GM12878 (cell line): ENCODE measurements at regions not wholly inside any gene's neighbourhood (a gene's known extent, or its start where the extent isn't known, plus 50 kb on each side); places are given as distances from the start of the nearest gene placed in this dataset.

ENCODE experiments used
- ATAC-seq: fragments of 200-7000 bp; cut with Tn5 transposase; 3 replicates; pipeline ENCODE4 v1.9.1; 2020; ENCODE audit warnings: mild to moderate bottlenecking, moderate library complexity
- BruUV-seq: library from RNA; stranded (reverse); fragments of 400-500 nt; replicated peaks from 2 replicates; lab custom pipeline; 2021; lab: Mats Ljungman, UMichigan
- CTCF ChIA-PET: fragments of 300-600 bp; sonication (Branson Sonifier 250); formaldehyde crosslinking; extraction: SDS; loops from one replicate; lab custom pipeline; 2021; ENCODE audit warnings: inconsistent platforms; lab: Yijun Ruan, JAX
- POLR2A ChIA-PET: fragments of 350-600 bp; formaldehyde crosslinking; extraction: SDS; loops from one replicate; lab custom pipeline; 2021; ENCODE audit warnings: inconsistent platforms; lab: Charles Lee
- RAD21 ChIA-PET: fragments of 300-600 bp; sonication (Branson Sonifier 250); formaldehyde crosslinking; loops from one replicate; lab custom pipeline; 2023; ENCODE audit warnings: antibody characterized with exemption; ENCODE audit not compliant: unreplicated experiment; lab: Charles Lee
- SMC1A ChIA-PET: fragments of 300-600 bp; sonication (Branson Sonifier 250); formaldehyde crosslinking; loops from one replicate; lab custom pipeline; 2023; ENCODE audit not compliant: unreplicated experiment, uncharacterized antibody; lab: Charles Lee
- DNase-seq: peaks from one replicate; pipeline ENCODE4 v3.0.0-alpha.2; 2011; ENCODE audit warnings: low read depth, low spot score
- FAIRE-seq: peaks from 3 replicates; lab custom pipeline; 2011; peaks lifted over from hg19 to GRCh38; lab: Jason Lieb, UNC
- H2AFZ ChIP-seq: 2 replicates; pipeline ENCODE4 v1.6.0; 2011; ENCODE audit warnings: low read depth, low read length, control low read depth; ENCODE audit not compliant: control insufficient read depth
- H3K27ac ChIP-seq: 2 replicates; pipeline ENCODE4 v1.5.1; 2011; ENCODE audit warnings: control low read depth; ENCODE audit not compliant: control insufficient read depth, insufficient read depth
- H3K27me3 ChIP-seq, 2 experiments: replicated peaks in 1 of 2; 2 replicates each; pipeline versions ENCODE4 v1.6.0 to v1.6.1; 2011; ENCODE audit warnings: low read length in 1 of 2; ENCODE audit not compliant: control insufficient read depth in 2 of 2, insufficient read depth in 2 of 2
- H3K36me3 ChIP-seq, 2 experiments: 2 replicates each; pipeline ENCODE4 v1.5.1; 2011; ENCODE audit warnings: low read length in 1 of 2; ENCODE audit not compliant: control insufficient read depth in 2 of 2, insufficient read depth in 2 of 2
- H3K4me1 ChIP-seq: 2 replicates; pipeline ENCODE4 v1.6.1; 2011; ENCODE audit warnings: mild to moderate bottlenecking, low read length, moderate library complexity, mixed read lengths; ENCODE audit not compliant: control insufficient read depth, insufficient read depth
- H3K4me2 ChIP-seq: 2 replicates; pipeline ENCODE4 v1.6.0; 2011; ENCODE audit warnings: control low read depth; ENCODE audit not compliant: control insufficient read depth, insufficient read depth
- H3K4me3 ChIP-seq: fragments of 200-600 bp; sonication (generic); 2 replicates; pipeline ENCODE4 v1.5.1; 2016
- H3K79me2 ChIP-seq: 2 replicates; pipeline ENCODE4 v1.6.0; 2011; ENCODE audit warnings: low read length; ENCODE audit not compliant: control insufficient read depth, insufficient read depth
- H3K9ac ChIP-seq: 2 replicates; pipeline ENCODE4 v1.8.0; 2011; ENCODE audit warnings: low read length, control low read depth, mixed read lengths; ENCODE audit not compliant: control insufficient read depth, insufficient read depth
- H3K9me3 ChIP-seq: replicated peaks from 3 replicates; pipeline ENCODE4 v1.5.1; 2011; ENCODE audit warnings: mild to moderate bottlenecking, low read length; ENCODE audit not compliant: control insufficient read depth, insufficient read depth
- H4K20me1 ChIP-seq: 2 replicates; pipeline ENCODE4 v1.6.0; 2011; ENCODE audit not compliant: control insufficient read depth, insufficient read depth
- CBFB ChIP-seq: IDR thresholded peaks from 2 replicates; pipeline ENCODE4 v1.6.1; 2016; ENCODE audit warnings: antibody characterized with exemption, low read depth
- MTA2 ChIP-seq: fragments of 450-650 bp; IDR thresholded peaks from 2 replicates; pipeline ENCODE4 v1.6.1; 2016; ENCODE audit warnings: low read depth, mild to moderate bottlenecking, moderate library complexity
- MXI1 ChIP-seq: fragments of 150-350 bp; IDR thresholded peaks from 2 replicates; pipeline ENCODE4 v1.6.1; 2011; ENCODE audit warnings: low read depth, mild to moderate bottlenecking, inconsistent platforms, low read length, improper control_type of control experiment
- NRF1 ChIP-seq: conservative IDR thresholded peaks from 2 replicates; pipeline ENCODE4 v1.6.1; 2011; ENCODE audit warnings: mild to moderate bottlenecking, low read depth, low read length, improper control_type of control experiment
- PAX8 ChIP-seq: fragments of 450-650 bp; IDR thresholded peaks from 2 replicates; pipeline ENCODE4 v1.6.1; 2017; ENCODE audit warnings: mild to moderate bottlenecking, moderate library complexity
- PML ChIP-seq: IDR thresholded peaks from 2 replicates; pipeline ENCODE4 v1.6.1; 2012; ENCODE audit warnings: low read length, inconsistent platforms
- RFX5 ChIP-seq: IDR thresholded peaks from 2 replicates; pipeline ENCODE4 v1.6.1; 2011; ENCODE audit warnings: low read depth, low read length, improper control_type of control experiment
- SIN3A ChIP-seq: IDR thresholded peaks from 2 replicates; pipeline ENCODE4 v1.6.1; 2012; ENCODE audit warnings: low read depth, low read length, improper control_type of control experiment
- ZNF622 ChIP-seq: fragments of 450-650 bp; IDR thresholded peaks from 2 replicates; pipeline ENCODE4 v1.6.1; 2017; ENCODE audit warnings: mild to moderate bottlenecking, inconsistent platforms
- WGBS: methylation state at CpG from one replicate; pipeline ENCODE4 v1.1.6; 2016; ENCODE audit warnings: low lambda C conversion rate; ENCODE audit not compliant: insufficient replicate concordance, insufficient coverage; ENCODE audit errors: missing lambda C conversion rate; 5-methylcytosine and 5-hydroxymethylcytosine counted together
- in situ Hi-C: fragments of 300-500 bp; cut with MboI; formaldehyde crosslinking; loops from 9 replicates; pipeline ENCODE4 v1.14.3; 2018; ENCODE audit warnings: mixed read lengths
- intact Hi-C: fragments of 100-400 bp; cut with micrococcal nuclease; formaldehyde crosslinking; loops from one replicate; pipeline ENCODE4 v1.14.2; 2022; ENCODE audit not compliant: unreplicated experiment
- TF ChIP-seq, protein P1 (sequence below): IDR thresholded peaks from 2 replicates; pipeline ENCODE4 v1.6.1; 2011; ENCODE audit warnings: low read depth, mild to moderate bottlenecking, low read length, moderate library complexity, borderline replicate concordance; ENCODE audit errors: extremely low read depth
- TF ChIP-seq, protein P2 (sequence below): fragments of 450-650 bp; IDR thresholded peaks from 2 replicates; pipeline ENCODE4 v1.6.1; 2017; ENCODE audit warnings: mild to moderate bottlenecking

DNA sequence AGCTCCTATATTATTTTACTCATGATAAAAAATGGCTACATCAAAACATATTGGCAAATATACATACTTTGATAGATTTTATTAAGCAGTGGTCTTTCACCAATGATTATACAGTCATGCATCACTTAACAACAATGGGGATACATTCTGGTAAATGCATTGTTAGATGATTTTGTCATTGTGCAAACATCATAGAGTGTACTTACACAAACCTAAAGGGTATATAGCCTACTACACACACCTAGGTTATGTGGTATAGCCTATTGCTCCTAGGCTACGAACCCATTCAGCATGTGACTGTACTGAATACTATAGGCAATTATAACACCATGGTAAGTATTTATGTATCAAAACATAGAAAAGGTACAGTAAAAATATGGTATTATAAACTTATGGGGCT, 98.9 kb upstream of the IL6 start (continued):
- TF ChIP-seq, protein P1, sequence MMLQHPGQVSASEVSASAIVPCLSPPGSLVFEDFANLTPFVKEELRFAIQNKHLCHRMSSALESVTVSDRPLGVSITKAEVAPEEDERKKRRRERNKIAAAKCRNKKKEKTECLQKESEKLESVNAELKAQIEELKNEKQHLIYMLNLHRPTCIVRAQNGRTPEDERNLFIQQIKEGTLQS: no peak

DNA sequence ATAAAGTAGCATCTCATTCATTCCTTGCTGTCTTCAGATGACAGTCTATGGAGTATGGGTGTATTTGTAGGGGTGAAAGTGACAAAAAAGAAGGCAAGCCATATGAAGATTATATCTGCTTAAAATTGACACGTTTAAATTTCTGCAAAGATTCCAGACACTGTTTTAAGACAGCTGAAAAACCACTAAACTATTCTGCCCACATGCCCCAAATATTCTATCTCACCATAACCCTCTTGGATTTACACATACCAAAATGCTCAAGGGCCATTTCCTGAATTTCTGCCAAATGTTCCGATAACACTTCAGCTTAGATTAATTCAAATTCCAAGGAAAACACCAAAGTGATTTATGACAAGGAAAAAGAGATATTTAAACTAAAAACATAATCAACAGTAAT, 99.9 kb upstream of the IL6 start:
- H3K4me1 ChIP-seq: no peaks in the 10 kb centered on the region
- ChIA-PET CTCF (interaction anchor here (1.0 kb wide), 1 partner anchor 100 kb away, joined by 3 read pairs; the partner anchor contains the start of gene IL6), RAD21 (no interaction called here), POLR2A (no interaction called here), SMC1A (no interaction called here)
- in situ Hi-C loops (no loop called here), intact Hi-C loops (no loop called here)
- H3K4me2 ChIP-seq: no peak overlapping the region
- H3K4me3 ChIP-seq: no peak overlapping the region
- peaks cover 0 to 14% of the 10 kb centered on the region in 2 experiments for H3K27me3 ChIP-seq
- FAIRE-seq (no peak), ATAC-seq (no peak), DNase-seq (no peak)
- no peaks in the 10 kb centered on the region; the same call in 2 of the 3 replicates for H3K9me3 ChIP-seq
- no peak overlapping the region for H2AFZ ChIP-seq
- 61% methylated on average over 2 of the region's 2 CpGs for WGBS
- H4K20me1 ChIP-seq: no peaks in the 10 kb centered on the region
- H3K79me2 ChIP-seq: no peaks in the 10 kb centered on the region
- H3K36me3 ChIP-seq: no peaks in the 10 kb centered on the region
- no TSS peak for BruUV-seq
- TF ChIP-seq MXI1: no peak
- TF ChIP-seq PAX8: no peak
- TF ChIP-seq CBFB: no peak
- TF ChIP-seq PML: no peak
- no peak for TF ChIP-seq RFX5
- TF ChIP-seq MTA2: no peak
- TF ChIP-seq, protein P2, sequence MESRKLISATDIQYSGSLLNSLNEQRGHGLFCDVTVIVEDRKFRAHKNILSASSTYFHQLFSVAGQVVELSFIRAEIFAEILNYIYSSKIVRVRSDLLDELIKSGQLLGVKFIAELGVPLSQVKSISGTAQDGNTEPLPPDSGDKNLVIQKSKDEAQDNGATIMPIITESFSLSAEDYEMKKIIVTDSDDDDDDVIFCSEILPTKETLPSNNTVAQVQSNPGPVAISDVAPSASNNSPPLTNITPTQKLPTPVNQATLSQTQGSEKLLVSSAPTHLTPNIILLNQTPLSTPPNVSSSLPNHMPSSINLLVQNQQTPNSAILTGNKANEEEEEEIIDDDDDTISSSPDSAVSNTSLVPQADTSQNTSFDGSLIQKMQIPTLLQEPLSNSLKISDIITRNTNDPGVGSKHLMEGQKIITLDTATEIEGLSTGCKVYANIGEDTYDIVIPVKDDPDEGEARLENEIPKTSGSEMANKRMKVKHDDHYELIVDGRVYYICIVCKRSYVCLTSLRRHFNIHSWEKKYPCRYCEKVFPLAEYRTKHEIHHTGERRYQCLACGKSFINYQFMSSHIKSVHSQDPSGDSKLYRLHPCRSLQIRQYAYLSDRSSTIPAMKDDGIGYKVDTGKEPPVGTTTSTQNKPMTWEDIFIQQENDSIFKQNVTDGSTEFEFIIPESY: no peak
- TF ChIP-seq SIN3A: no peak
- no peak for TF ChIP-seq NRF1
- no peak for TF ChIP-seq ZNF622
- no peak overlapping the region for H3K9ac ChIP-seq
- H3K27ac ChIP-seq: no peak overlapping the region
